GM12878 (cell line): ENCODE measurements at regions not wholly inside any gene's neighbourhood (a gene's known extent, or its start where the extent isn't known, plus 50 kb on each side); places are given as distances from the start of the nearest gene placed in this dataset.

Source experiments
- CEBPB ChIP-seq, 2 experiments: fragments of 150-350 bp in 1 of 2; IDR thresholded peaks; 2 replicates each; pipeline ENCODE4 v1.6.1; 2012 to 2014; ENCODE audit warnings: low read depth in 2 of 2, low read length in 2 of 2, borderline replicate concordance in 1 of 2, inconsistent platforms in 1 of 2
- EZH2 ChIP-seq: IDR thresholded peaks from 2 replicates; pipeline ENCODE4 v1.6.1; 2012; ENCODE audit warnings: low read depth, mild to moderate bottlenecking, control low read depth, inconsistent platforms, low read length, borderline replicate concordance; ENCODE audit not compliant: control insufficient read depth
- JUND ChIP-seq: IDR thresholded peaks from 2 replicates; pipeline ENCODE4 v1.6.1; 2012; ENCODE audit warnings: low read depth, mild to moderate bottlenecking, low read length, improper control_type of control experiment, moderate library complexity
- POLR2AphosphoS5 ChIP-seq: IDR thresholded peaks from 2 replicates; pipeline ENCODE4 v1.6.1; 2011; ENCODE audit warnings: mild to moderate bottlenecking, low read length, inconsistent platforms
- TARDBP ChIP-seq: IDR thresholded peaks from 2 replicates; pipeline ENCODE4 v1.6.1; 2016; ENCODE audit warnings: borderline replicate concordance
- TF ChIP-seq, protein P1 (sequence below), 3 experiments: IDR thresholded peaks in 2 of 3; conservative IDR thresholded peaks in 1 of 3; 2 replicates each; pipeline ENCODE4 v1.5.1; 2011; ENCODE audit warnings: low read depth in 3 of 3, low read length in 3 of 3, mild to moderate bottlenecking in 3 of 3, control low read depth in 2 of 3, moderate library complexity in 2 of 3, inconsistent platforms in 1 of 3, mixed read lengths in 1 of 3; ENCODE audit not compliant: control insufficient read depth in 2 of 3, insufficient read depth in 1 of 3; ENCODE audit errors: extremely low read depth in 1 of 3

DNA sequence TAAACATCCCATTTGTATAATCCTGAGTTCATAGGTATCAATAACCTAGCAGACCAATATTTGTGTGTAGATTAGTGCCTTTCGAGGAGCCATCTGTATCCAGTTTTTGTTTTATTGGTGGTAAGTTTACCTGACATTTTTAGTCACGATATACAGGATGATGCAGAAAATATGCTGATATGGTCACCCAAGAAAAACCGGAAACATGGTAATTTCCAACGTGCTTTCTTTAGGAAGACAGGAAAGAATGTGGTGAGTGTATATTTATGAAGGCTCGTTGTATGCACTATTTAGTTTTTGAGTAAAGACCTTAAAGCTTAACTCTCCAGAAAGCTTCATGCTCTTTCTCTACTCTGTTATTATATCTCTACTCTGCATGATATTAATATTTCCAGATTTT lies 180.2 kb upstream of the PHACTR1 start:
- TF ChIP-seq POLR2AphosphoS5 (no peak), TARDBP (no peak), EZH2 (no peak), JUND (no peak), CEBPB (IDR thresholded peaks at IDR 0.05; ENCODE audit: borderline replicate concordance in 1 of 2, low read depth in 2 of 2, low read length in 2 of 2) (no peak)
- TF ChIP-seq, protein P1, sequence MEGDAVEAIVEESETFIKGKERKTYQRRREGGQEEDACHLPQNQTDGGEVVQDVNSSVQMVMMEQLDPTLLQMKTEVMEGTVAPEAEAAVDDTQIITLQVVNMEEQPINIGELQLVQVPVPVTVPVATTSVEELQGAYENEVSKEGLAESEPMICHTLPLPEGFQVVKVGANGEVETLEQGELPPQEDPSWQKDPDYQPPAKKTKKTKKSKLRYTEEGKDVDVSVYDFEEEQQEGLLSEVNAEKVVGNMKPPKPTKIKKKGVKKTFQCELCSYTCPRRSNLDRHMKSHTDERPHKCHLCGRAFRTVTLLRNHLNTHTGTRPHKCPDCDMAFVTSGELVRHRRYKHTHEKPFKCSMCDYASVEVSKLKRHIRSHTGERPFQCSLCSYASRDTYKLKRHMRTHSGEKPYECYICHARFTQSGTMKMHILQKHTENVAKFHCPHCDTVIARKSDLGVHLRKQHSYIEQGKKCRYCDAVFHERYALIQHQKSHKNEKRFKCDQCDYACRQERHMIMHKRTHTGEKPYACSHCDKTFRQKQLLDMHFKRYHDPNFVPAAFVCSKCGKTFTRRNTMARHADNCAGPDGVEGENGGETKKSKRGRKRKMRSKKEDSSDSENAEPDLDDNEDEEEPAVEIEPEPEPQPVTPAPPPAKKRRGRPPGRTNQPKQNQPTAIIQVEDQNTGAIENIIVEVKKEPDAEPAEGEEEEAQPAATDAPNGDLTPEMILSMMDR (IDR thresholded peaks at IDR 0.05 in 2 of 3, conservative IDR thresholded peaks at IDR 0.05 in 1 of 3; ENCODE audit: control insufficient read depth in 2 of 3, extremely low read depth in 1 of 3, insufficient read depth in 1 of 3, low read depth in 3 of 3, low read length in 3 of 3): no peak
